HepG2 (cell line): ENCODE measurements at regions not wholly inside any gene's neighbourhood (a gene's known extent, or its start where the extent isn't known, plus 50 kb on each side); places are given as distances from the start of the nearest gene placed in this dataset.
A peak's percentile ranks its signal among the peaks of the same experiment; 100 is the strongest.

Source experiments
- ATAC-seq: fragments of 200-7000 bp; cut with Tn5 transposase; 3 replicates; pipeline ENCODE4 v1.9.1; 2020; ENCODE audit warnings: mild to moderate bottlenecking, moderate library complexity
- BruUV-seq: library from RNA; stranded (reverse); fragments of 400-500 nt; replicated peaks from 2 replicates; lab custom pipeline; 2021; lab: Mats Ljungman, UMichigan
- CTCF ChIA-PET: fragments of 300-600 bp; formaldehyde crosslinking; extraction: SDS; loops from one replicate; lab custom pipeline; 2021; ENCODE audit warnings: low total read pairs, inconsistent platforms, low intra/inter-chr PET ratio; lab: Yijun Ruan, JAX
- POLR2A ChIA-PET: fragments of 350-600 bp; sonication (Branson Sonifier 250); formaldehyde crosslinking; loops from one replicate; lab custom pipeline; 2020; ENCODE audit warnings: antibody characterized with exemption, inconsistent platforms; lab: Yijun Ruan, JAX
- DNase-seq: peaks from one replicate; pipeline ENCODE4 v3.0.0-alpha.2; 2015; ENCODE audit warnings: low spot score
- FAIRE-seq: peaks from 3 replicates; lab custom pipeline; 2011; peaks lifted over from hg19 to GRCh38; lab: Jason Lieb, UNC
- H2AFZ ChIP-seq: one replicate; pipeline ENCODE4 v1.6.1; 2011; ENCODE audit warnings: low read length, inconsistent platforms
- H3K27ac ChIP-seq: fragments of 300-600 bp; 3 replicates; pipeline ENCODE4 v1.8.0; 2011; ENCODE audit warnings: mixed run types, mild to moderate bottlenecking, mixed read lengths, low read length, inconsistent platforms; ENCODE audit not compliant: insufficient read depth; ENCODE audit errors: extremely low read length
- H3K27me3 ChIP-seq, 2 experiments: fragments of 200-600 bp in 1 of 2; 2 replicates in 1 of 2; 3 replicates in 1 of 2; pipeline versions ENCODE4 v1.6.0 to v1.8.0; 2011; ENCODE audit warnings: low read length in 2 of 2, mild to moderate bottlenecking in 2 of 2, moderate library complexity in 2 of 2, inconsistent platforms in 1 of 2; ENCODE audit not compliant: insufficient read depth in 2 of 2, control insufficient read depth in 1 of 2
- H3K36me3 ChIP-seq, 2 experiments: fragments of 200-600 bp in 1 of 2; replicated peaks in 1 of 2; 2 replicates in 1 of 2; 3 replicates in 1 of 2; pipeline versions ENCODE4 v1.5.1 to v1.8.0; 2011; ENCODE audit warnings: low read length in 2 of 2, inconsistent platforms in 1 of 2; ENCODE audit not compliant: insufficient read depth in 2 of 2, control insufficient read depth in 1 of 2
- H3K4me1 ChIP-seq: 2 replicates; pipeline ENCODE4 v1.5.1; 2012; ENCODE audit warnings: low read length, inconsistent platforms; ENCODE audit not compliant: insufficient read depth
- H3K4me2 ChIP-seq: 2 replicates; pipeline ENCODE4 v1.6.0; 2011; ENCODE audit warnings: low read depth, low read length, inconsistent platforms
- H3K4me3 ChIP-seq, 3 experiments: fragments of 200-600 bp in 1 of 3; sonication (generic), shearing (Covaris generic) in 1 of 3; replicated peaks in 1 of 3; 2 replicates each; pipeline ENCODE4 v1.5.1; 2011 to 2016; ENCODE audit warnings: low read length in 3 of 3, inconsistent platforms in 2 of 3, low read depth in 2 of 3, mild to moderate bottlenecking in 2 of 3, control low read depth in 1 of 3, mixed read lengths in 1 of 3; ENCODE audit not compliant: insufficient read depth in 1 of 3
- H3K79me2 ChIP-seq: one replicate; pipeline ENCODE4 v1.6.1; 2011; ENCODE audit warnings: low read length, inconsistent platforms; ENCODE audit not compliant: insufficient read depth
- H3K9ac ChIP-seq: 2 replicates; pipeline ENCODE4 v1.6.0; 2011; ENCODE audit warnings: mild to moderate bottlenecking, low read depth, low read length, inconsistent platforms; ENCODE audit not compliant: insufficient read depth
- H3K9me3 ChIP-seq: 2 replicates; pipeline ENCODE4 v1.5.1; 2012; ENCODE audit warnings: mild to moderate bottlenecking, low read length
- H4K20me1 ChIP-seq: 2 replicates; pipeline ENCODE4 v1.6.0; 2011; ENCODE audit warnings: inconsistent platforms, mild to moderate bottlenecking, low read length, moderate library complexity; ENCODE audit not compliant: insufficient read depth
- ATF7 ChIP-seq, 2 experiments: fragments of 450-650 bp in 1 of 2; sonication (generic) in 1 of 2; formaldehyde crosslinking in 1 of 2; IDR thresholded peaks; 2 replicates each; pipeline versions ENCODE4 v1.4.0 to v1.6.1; 2016 to 2020; ENCODE audit warnings: antibody characterized with exemption in 1 of 2, mild to moderate bottlenecking in 1 of 2, missing genetic modification reagents in 1 of 2
- HOXD1 ChIP-seq: sonication (generic); formaldehyde crosslinking; IDR thresholded peaks from 2 replicates; pipeline ENCODE4 v1.5.0; 2020; ENCODE audit warnings: missing genetic modification reagents
- IRX3 ChIP-seq: sonication (generic); formaldehyde crosslinking; IDR thresholded peaks from 2 replicates; pipeline ENCODE4 v1.8.1; 2023; ENCODE audit warnings: mild to moderate bottlenecking, low read depth, missing genetic modification reagents, borderline replicate concordance
- ISX ChIP-seq: sonication (generic); formaldehyde crosslinking; conservative IDR thresholded peaks from 2 replicates; pipeline ENCODE4 v1.5.0; 2020; ENCODE audit warnings: missing genetic modification reagents
- NFATC3 ChIP-seq: sonication (generic); formaldehyde crosslinking; IDR thresholded peaks from 2 replicates; pipeline ENCODE4 v1.5.1; 2020; ENCODE audit warnings: mild to moderate bottlenecking, missing genetic modification reagents
- RFXANK ChIP-seq: IDR thresholded peaks from 2 replicates; pipeline ENCODE4 v1.6.1; 2016
- XRCC5 ChIP-seq: fragments of 200-400 bp; formaldehyde crosslinking; optimal IDR thresholded peaks from 2 replicates; pipeline ENCODE3; 2017; ENCODE audit warnings: mild to moderate bottlenecking, low read length
- ZNF501 ChIP-seq: sonication (generic); formaldehyde crosslinking; IDR thresholded peaks from 2 replicates; pipeline ENCODE4 v1.5.1; 2020; ENCODE audit warnings: mild to moderate bottlenecking, moderate library complexity, missing genetic modification reagents
- WGBS: methylation state at CpG from one replicate; pipeline ENCODE4 v1.1.6; 2017; ENCODE audit warnings: low lambda C conversion rate; 5-methylcytosine and 5-hydroxymethylcytosine counted together
- in situ Hi-C: cut with HindIII; loops from 2 replicates; pipeline ENCODE4 v1.10.0; 2017; ENCODE audit warnings: low pct_unique_long_range_greater_than_20kb; ENCODE audit not compliant: extremely low pct_ligation_motif_present
- intact Hi-C: fragments of 100-400 bp; cut with micrococcal nuclease; formaldehyde crosslinking; loops from one replicate; pipeline ENCODE4 v1.10.0; 2022; ENCODE audit not compliant: unreplicated experiment

- TF ChIP-seq NFATC3 (CRISPR knock-in tag) (no peak), ISX (no peak), XRCC5 (no peak), RFXANK (CRISPR knock-in tag) (no peak)
Measured at GRCh38 chr11:95485115-95485900, 254.3 kb upstream of the SESN3 start (continued).

DNA sequence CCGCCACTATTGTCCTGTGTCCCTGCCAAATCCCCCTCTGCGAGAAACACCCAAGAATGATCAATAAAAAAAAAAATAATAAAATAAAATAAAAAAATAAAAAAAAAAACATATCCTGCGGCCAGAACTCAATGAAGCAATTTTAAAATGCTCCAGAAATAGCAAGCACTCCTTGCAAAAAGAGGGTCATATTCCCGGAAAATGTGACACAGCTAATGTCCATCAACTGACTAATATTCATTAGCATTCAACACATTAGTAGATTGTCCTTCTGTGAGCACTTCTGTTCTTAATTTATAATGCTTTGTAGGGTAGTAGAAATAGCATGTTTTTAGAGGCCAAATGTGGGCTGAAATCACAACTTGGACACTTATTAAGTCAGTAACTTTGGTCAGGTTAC lies 252.3 kb upstream of the SESN3 start:
- Histone ChIP-seq H3K9ac (no peak overlapping the region), H3K4me1 (peaks cover 6% of the 10 kb centered on the region), H3K79me2 (no peaks in the 10 kb centered on the region), H3K27ac (no peak overlapping the region)
- intact Hi-C loops, result no loop called here
- 10% methylated on average over 4 of the region's 4 CpGs for WGBS
- TF ChIP-seq HOXD1 (CRISPR knock-in tag) (no peak), IRX3 (no peak)
- TF ChIP-seq, all 625 proteins: peak for 0
- no TSS peak for BruUV-seq
- no peaks in the 10 kb centered on the region; a peak in 3 of 5 replicates for H3K27me3 ChIP-seq
- H3K36me3 ChIP-seq, result no peaks in the 10 kb centered on the region
- POLR2A ChIA-PET, result no interaction called here
- CTCF ChIA-PET, result no interaction called here
- no peak overlapping the region for H3K4me3 ChIP-seq
- H3K9me3 ChIP-seq, result no peaks in the 10 kb centered on the region
- H3K4me2 ChIP-seq, result no peak overlapping the region
- DNase-seq (no peak), FAIRE-seq (no peak), ATAC-seq (no peak)
- H4K20me1 ChIP-seq, result no peaks in the 10 kb centered on the region
- in situ Hi-C loops, result no loop called here
- H2AFZ ChIP-seq, result no peak overlapping the region

- no peak overlapping the region for H3K4me3 ChIP-seq
- no peak overlapping the region for H3K9ac ChIP-seq
- no peaks in the 10 kb centered on the region; a peak in 1 of 5 replicates for H3K27me3 ChIP-seq
- no peaks in the 10 kb centered on the region for H3K79me2 ChIP-seq
- DNase-seq, result no peak
- BruUV-seq, result no TSS peak
- no peaks in the 10 kb centered on the region for H4K20me1 ChIP-seq
- H3K4me1 ChIP-seq, result no peaks in the 10 kb centered on the region
- no peak for FAIRE-seq
- no peak for ATAC-seq
- H3K9me3 ChIP-seq, result no peaks in the 10 kb centered on the region
- no peaks in the 10 kb centered on the region for H3K36me3 ChIP-seq
- TF ChIP-seq ZNF501 (CRISPR knock-in tag) (no peak), ATF7 (IDR thresholded peaks at IDR 0.05) (peak; percentile 21; the same call in 1 of the 2 replicates), ATF7 (CRISPR knock-in tag; IDR thresholded peaks at IDR 0.05) (no peak)
- H2AFZ ChIP-seq, result no peak overlapping the region
- in situ Hi-C loops, result no loop called here
- intact Hi-C loops, result loop anchor here (10.0 kb wide), 1 partner anchor 97 kb away; no protein-coding TSS in a partner anchor
- CTCF ChIA-PET, result no interaction called here
- H3K27ac ChIP-seq, result no peak overlapping the region
- POLR2A ChIA-PET, result no interaction called here
- H3K4me2 ChIP-seq, result no peak overlapping the region
Measured at GRCh38 chr11:95478003-95478402, 247.0 kb upstream of the SESN3 start.
